Activated CD8-positive, alpha-beta memory T cell treated with anti-CD3 and anti-CD28 coated beads, Interleukin-2, amount 50 U/mL, for 48 hours (primary cell): ENCODE measurements at regions not wholly inside any gene's neighbourhood (a gene's known extent, or its start where the extent isn't known, plus 50 kb on each side); places are given as distances from the start of the nearest gene placed in this dataset.

Experiments used
- DNase-seq: peaks from one replicate; pipeline ENCODE4 v3.0.0-alpha.2; 2020

DNA sequence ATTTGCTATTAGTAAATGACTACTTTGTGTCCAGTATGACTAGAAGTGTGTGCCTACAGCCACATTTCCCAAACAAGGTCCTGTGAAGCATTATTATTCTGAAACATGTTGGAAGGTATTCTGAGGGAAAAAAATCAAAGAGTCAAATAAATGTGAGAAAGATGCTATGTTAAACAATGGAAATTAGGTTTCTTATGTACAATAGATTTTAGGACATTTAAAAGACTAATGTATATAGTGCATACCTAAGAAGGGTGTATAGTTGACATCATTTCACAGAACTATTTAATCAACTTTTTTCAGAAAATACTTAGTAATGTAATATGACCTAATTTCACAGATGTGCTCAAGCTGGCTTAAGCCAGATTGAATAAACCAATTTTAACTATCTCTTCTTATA, 582.5 kb downstream of the USP25 start:
- no peak for DNase-seq

DNA sequence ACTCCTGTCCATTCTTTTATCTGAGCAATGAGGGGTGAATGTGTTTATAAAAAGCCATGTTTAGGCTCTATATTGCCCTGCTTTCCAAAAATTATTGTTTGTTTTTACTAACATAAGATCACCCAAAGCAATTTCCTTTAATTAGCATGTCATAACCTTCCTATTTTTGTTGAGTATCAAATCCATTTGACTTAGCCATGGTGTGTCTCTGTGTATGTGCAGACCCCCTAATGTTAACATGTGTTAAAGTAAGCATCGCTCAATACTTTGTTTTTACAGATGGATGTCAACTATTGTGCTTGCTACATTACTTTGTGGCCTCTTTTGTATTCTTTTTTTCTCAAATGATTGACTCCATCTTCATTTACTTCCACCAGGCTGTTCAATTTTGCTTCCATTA, 585.4 kb downstream of the USP25 start:
- DNase-seq: no peak

DNA sequence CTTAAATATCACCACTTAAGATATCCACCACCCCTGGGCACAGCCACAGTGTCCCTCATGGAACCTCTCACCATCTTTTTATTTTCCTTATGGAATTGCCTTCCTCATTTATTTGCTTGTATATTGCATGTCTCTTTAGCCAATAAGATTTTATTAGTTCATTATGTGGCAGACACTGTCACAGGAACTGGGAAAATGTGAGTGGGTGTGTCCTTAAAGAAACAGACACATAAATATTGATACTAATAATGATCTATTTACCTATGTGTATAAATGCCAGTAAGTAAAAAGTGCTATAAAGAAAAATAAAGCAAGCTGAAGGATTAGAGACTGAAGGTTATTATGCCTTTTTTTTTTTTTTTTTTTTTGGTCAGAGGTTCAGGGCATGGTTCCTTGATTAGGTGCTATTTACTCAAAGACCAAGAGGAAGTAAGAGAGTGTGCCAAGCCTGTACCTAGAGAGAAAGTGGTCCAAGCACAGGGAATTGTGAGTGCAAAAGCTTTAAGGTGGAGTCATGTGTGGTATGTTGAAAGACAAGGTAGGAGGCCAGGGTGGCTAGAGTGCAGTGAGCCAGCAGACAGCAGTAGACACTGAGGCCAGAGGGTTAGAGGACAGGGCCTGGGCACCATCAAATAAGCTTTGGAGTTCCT, 589.0 kb downstream of the USP25 start:
- no peak for DNase-seq

DNA sequence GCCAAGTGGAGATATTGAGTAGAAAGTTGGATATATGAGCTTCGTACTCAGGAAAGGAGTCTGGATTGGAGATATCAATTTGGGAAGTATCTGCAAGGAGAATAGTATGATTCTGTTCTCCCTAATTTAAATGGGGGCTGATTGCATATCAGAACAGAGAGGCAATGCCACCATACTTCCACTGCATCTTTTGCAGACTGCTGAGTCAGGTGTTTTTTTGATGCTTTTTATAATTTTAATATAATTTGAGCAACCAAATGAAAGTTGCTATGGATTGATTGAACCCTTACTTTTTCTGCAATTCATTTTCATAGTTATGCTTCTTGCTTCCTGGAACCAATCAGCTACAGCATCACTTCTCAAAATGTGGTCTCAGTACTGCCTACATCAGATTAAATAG, 590.3 kb downstream of the USP25 start:
- no peak for DNase-seq

DNA sequence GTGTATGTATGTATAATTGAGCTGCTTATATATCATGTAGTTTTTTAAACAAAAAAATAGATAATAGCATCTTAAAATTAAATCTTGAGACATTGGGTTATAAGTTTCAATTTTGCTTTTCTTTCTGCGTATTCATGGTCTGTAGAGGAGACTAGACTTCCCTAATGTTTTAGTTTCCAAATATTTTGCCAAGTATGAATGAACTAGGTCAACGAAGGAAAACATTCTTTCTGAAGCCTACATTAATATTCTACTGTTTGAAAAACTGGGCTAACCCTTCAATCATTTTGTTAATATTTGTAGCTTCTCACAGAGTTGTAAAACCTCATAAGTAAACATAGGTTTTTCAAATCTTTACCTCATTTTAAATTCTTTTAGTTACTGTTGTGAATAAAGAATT, 592.7 kb downstream of the USP25 start:
- DNase-seq: no peak

DNA sequence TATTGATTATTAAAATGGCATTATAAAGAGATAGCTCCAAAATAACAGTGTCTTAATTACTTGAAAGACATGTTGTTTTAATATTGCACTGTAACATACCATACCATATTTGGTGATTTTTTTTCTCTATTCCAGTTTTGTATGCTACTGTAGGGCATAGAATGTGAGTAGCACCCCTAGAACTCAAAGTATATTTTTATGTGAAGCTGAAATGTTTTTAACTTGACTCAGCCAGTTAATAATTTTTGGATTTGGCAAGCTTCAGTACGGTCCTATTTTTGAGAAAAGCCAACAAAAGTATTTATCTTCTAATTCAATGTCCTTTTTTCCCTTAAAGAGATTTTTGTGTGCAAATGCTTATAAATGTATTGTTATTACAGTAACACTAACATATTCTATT, 593.8 kb downstream of the USP25 start:
- DNase-seq: no peak

DNA sequence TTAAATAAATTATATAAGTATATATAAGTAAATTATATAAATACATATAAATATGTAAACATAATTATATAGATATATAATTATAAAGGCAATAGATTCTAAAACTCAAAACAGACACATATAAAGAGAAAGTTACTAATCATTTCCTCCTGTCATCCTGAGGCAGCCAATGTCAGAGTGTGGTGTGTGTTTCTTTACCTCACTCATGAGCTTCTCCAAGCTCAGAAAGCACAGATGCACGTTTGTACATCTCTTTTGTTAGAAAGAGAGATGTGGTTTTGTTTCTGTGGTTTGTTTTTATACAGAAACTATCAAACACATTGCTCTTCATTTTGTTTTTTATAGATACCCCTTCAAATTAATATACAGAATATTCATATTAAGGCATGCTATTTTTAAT, 594.8 kb downstream of the USP25 start:
- DNase-seq: no peak

DNA sequence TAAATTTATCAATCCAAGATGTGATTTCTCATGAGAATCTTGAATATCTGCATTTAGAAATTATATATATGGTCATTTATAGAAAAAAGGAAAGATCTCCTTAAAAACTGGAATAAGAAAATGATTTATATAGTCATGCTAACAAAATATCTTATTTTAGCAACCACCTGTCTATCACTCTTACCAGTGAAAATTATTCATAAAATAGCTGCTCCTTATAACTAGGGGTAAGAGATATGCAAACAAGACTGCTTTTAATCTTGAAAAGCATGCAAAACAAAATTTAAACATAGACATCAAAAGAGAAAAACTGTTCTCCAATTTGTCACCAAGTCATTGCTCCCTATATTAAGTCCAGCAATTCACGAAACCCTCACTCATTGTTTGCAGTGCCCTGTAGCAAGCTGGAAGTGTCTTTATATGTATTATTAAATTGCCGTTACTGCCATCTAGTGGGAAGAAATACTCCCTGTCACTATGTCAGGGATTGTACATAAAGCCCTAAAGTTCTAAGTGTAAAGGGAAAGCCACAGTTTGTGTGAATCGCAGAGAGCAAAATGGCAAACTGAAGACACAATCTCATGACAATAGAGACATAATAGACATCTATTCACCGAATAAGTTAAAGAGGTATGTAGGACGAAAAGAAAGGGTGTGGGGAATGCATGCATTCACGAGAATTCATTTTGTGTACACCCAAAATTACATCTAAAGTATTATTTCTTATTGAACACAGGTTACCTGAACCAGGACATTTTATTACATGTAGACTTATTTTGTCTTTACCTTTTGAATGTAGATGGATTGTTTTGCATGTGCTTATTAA, 600.5 kb downstream of the USP25 start:
- DNase-seq: no peak

DNA sequence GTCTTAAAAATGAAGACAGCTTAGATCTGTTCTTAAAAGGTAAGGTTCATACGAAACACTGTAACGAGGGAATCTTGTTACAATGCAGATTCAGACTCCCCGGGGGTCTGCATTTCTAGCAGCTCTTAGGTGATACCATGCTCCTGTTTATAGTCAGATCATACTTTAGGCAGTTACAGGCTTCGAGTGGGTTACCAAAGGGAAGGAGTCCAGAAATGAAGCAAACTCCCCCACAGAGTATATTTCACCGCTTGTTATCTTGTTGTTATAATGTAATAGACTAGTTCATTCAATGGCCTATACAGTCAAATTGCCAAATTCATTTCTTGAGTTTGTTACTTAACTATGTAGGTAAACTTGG, 601.1 kb downstream of the USP25 start:
- DNase-seq: no peak

DNA sequence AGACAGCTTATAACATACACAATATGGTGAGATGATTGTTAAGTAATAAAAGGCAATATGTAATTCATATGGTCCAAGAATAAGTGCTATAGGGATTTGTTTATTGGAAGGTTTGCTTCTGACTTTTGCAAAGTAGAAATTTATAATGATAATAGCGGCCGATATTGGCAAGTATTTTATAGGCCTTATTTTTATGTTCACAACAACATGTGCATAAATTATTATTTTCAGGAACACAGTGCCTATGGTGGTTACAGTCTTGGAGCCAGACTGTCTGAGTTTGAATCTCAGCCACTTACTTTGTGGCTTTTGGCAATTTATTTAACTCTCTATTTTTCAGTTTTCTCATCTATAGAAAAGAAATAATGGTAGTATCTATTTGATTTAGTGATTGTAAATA, 607.5 kb downstream of the USP25 start:
- DNase-seq: no peak

DNA sequence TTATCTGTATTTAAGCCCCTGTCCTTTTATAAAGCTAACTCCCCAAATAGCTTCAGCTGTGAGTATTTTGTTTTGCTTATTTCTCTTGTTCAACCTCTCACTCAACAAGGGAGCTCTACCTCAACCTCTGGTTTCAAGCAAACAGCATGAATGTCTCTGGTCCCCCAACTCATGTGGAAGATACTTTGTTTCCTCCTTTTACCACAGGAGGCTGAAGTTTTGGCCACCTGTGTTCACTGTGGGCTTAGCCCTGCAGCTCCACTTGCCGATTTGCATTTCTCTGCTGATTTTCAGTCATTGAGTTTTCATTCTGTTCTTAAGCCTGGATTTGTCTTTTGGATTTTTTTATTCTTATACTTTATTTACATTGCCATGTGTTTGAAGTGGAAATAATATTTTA, 613.1 kb downstream of the USP25 start:
- DNase-seq: no peak

DNA sequence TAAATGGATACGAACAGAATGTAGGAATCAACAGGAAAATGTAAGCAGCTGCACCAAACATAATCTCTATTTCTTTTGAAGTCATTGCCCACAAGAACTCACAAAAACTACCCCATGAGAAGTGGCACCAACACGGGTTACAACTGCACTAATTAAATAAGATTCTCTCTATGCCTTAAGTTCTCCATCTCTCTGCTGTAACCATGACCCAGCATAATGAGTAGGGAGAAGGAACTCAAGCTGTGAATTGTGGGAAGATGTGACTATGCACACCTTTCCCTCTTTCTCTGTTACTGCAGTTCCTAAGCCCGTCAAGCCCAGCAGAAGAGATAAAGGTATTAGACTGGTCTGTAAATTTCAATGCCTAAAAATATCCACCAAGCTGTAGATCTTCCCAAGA, 614.0 kb downstream of the USP25 start:
- DNase-seq: no peak

DNA sequence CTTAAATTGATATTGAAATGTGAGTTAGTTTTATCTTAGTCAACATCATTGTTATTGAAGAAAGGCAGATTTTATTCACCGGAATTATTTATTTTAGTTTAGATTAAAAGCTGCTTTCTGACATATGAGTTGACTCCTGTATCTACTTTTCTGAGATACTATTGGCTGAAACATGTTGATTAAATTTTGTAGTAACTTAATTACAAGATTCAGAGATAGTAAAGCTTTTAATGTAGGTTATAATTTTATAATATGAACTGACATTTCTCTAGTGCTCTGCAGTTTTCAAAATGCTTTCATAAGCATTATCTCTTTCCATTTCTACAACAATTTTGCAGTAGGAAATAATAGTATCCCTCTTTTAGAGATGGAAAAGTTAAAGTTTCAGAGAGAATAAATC, 616.0 kb downstream of the USP25 start:
- DNase-seq: no peak

DNA sequence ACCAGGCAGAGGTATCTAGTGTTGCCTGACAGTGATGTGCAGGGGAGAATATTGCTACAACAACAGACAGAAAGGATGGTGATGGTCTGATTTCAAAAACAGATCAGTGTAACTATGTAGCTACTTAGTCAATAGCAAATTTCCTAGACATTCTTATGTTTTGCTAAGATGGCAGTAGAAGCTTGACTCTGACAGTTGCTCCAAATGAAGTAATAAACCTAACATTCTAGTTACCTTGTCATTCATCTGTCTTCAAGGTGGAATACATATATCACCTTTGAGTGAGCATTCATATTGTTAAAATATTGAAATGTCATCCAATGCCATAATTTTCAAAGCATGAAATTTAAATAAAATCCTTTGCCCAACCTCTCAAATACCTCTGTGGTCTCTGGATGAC, 617.4 kb downstream of the USP25 start:
- no peak for DNase-seq

DNA sequence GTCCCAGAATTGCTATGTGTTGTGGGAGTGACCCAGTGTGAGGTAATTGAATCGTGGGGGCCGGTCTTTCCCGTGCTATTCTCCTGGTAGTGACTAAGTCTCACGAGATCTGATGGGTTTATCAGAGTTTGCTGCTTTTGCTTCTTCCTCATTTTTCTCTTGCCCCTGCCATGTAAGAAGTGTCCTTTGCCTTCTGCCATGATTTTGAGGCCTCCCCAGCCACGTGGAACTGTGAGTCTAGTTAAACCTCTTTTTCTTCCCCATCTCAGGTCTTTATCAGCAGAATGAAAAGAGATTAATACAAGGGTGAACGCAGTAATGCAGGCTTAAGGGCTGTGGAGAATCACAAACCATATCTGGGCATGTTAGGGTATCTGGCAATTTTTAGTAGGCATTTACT, 624.0 kb downstream of the USP25 start:
- DNase-seq: no peak

DNA sequence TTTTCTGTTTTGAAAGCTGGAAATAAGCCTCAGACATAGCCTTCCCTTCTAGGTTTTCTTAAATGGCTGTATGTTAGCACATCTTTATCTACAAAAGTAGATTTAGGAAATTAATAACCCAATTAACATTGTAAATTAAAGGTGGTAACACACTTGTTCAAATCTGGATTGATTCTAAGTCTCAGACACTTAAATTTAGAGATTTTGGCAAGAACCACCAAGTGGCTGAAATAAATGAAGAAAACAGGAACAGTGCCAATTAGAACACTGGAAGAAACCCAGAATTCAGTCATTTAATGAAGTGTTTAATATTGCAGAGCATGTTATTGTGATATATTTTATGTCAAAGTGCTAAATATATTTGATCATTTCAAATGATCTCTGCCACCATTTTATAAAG, 628.2 kb downstream of the USP25 start:
- DNase-seq: no peak

DNA sequence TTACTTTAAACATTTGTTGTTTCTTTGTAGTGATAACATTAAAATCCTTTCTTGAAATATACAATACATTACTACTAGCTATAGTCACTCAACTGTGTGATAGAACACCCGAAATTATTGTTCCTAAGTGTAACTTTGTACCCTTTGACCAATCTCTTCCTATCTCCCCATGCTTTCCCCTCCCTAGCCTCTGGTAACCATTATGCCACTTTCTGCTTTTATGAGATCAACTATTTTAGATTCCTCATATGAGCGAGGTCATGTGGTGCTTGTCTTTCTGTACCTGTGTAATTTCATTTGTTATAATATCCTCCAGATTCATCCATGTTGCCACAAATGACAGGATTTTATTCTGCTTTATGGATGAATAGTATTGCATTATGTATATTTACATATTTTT, 629.0 kb downstream of the USP25 start:
- DNase-seq: no peak

DNA sequence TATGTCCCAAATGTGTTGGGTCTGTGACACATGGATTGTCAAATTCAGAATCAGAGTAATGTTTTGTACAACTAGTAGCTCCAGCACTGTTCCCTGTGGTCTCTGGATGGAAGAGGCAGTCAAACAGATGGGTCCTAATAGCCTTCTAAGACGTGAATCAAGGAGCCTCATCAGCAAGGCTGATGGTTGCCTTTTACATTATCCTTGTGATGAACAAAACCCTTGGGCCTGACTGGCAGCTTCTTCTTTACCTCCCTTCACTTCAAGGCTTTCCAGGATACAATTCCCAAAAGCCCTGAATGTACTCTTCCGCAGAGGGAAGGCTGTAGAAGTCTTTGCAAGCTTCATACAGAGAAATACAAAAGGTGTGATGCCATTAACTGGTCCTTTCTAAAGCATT, 633.3 kb downstream of the USP25 start:
- no peak for DNase-seq

DNA sequence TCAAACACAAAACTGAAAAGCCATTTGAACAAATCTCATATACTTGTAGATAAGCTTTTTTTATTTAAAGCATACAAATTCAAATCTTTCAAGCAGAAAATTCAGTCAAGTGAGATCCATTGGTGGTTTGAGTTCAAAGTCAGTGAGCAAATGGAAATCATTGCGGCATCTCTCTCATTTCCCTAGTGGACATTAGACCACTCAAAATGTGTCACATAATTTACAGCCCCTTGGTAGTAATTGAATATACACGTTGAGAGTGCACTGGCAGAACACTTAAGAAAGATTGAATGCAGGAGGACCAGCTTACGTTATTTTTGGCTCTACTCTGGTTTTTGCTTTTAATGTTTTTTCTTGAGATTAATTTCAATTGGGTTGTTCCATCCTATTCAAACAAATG, 633.7 kb downstream of the USP25 start:
- DNase-seq: no peak

DNA sequence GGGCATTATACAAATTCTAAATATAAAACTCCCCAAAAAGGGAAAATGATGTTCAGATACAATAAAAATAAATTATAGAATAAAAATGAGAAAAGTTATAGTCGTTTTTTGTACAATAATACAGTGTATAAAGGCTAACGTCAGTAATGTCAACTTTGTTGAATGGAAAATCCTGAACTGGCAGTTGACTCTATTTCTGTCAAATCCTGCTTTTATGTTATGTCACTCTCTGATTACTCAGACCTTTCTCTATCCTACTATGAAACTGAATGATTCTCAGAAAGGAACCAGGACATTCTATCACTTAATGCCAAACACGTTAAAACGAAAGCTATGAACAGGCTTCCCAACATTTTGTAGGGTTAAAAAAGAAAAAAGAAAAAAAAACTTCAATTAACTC, 636.4 kb downstream of the USP25 start:
- no peak for DNase-seq

DNA sequence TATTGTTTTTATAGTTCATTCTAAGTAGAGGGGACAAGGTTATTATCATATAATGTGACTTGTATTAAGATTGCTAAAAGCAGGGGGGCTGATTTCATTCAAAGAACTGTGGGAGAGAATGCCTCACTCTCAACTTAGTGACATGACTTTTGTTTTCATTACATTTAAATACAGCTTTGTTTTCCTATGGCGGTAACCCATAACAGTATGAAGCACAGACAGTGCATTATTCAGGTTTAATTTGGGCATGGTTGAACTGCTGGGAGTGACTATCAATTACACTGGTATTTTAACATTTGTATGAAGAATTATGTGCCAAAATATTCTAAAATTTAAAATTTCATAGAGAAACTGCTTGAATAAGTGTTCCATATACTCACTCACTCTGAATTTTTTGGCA, 637.3 kb downstream of the USP25 start:
- no peak for DNase-seq

DNA sequence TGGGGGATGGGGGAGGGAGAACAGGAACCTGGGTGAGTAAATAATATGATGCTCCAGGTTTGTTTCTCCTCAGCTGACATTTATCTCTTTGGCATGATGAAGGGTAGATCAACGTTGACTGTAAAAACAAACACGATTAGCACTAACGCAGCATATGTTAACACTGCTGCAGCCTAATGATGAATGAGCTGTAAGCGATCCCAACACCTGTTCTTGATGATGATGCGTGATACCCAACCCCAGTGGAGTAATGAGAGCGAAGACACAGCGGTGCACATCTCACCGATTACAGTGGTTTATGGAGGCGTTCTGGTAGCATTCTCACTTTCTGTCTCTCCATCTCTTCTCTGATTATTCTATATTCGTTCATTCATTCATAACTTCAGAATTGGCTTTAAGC, 640.4 kb downstream of the USP25 start:
- no peak for DNase-seq

DNA sequence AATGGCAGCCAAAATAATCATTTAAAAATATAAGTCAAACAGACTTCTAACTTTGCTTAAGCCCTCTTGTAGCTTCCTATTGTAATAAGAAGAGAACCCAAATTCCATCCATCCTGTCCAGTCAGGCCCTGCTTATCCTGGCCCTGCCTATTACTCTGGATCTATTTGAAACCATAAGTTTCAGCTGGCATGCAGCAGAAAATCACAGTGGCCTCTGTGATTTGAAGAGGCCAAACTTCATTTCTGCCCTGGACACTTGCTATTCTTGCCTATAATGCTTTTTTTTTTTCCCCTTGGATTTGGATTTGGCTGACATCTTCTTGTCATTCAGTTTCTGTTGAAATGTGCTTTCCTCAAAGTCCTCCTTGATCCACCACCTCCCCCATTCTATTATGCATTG, 642.8 kb downstream of the USP25 start:
- no peak for DNase-seq

DNA sequence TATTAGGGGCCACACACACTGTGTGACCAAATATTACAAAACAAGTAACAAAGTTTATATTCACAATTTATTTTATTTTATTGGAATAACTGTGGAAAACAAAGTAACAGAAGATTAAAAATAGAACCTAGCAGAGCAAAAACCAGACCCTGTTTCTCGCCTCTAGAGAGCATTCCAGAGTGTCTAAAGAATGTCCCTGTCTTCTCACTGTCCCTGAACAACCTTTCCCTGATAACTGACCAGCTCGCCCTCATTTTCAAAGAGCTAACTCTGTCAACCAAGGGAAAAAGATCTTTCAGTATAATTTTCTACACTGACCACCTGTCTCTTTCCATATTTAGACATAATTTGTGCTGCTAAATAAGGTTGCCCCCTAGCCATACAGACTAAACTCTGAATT, 646.9 kb downstream of the USP25 start:
- no peak for DNase-seq

DNA sequence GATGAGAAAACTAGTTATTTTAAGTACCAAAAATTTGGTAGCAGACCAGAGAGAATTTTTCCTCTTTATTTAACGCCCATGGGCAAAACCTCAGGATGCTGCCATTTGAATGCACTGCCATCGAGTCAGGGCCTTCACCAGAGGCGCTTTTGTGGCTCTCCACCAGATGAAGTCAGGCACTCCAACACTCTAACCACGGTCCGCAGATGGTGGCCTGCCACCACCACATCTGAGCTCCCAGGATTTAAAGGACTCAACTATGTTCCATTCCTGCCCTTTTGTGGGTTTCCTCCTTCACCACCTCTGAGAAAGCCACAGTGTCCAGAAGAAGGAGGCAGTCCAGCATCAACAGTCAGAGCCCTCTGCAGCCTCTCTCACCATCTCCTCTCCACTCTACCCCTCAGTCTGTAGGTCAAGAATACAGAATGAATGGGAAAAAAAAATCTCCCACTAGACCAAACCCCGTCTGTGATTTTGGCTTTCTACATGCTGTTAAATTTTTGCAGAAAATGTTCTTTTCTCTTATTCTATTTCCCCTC, 647.4 kb downstream of the USP25 start:
- no peak for DNase-seq
